HepG2 (cell line): ENCODE measurements at regions not wholly inside any gene's neighbourhood (a gene's known extent, or its start where the extent isn't known, plus 50 kb on each side); places are given as distances from the start of the nearest gene placed in this dataset.
A peak's percentile ranks its signal among the peaks of the same experiment; 100 is the strongest.

Experiments
- ATAC-seq: fragments of 200-7000 bp; cut with Tn5 transposase; 3 replicates; pipeline ENCODE4 v1.9.1; 2020; ENCODE audit warnings: mild to moderate bottlenecking, moderate library complexity
- BruUV-seq: library from RNA; stranded (reverse); fragments of 400-500 nt; replicated peaks from 2 replicates; lab custom pipeline; 2021; lab: Mats Ljungman, UMichigan
- CTCF ChIA-PET: fragments of 300-600 bp; formaldehyde crosslinking; extraction: SDS; loops from one replicate; lab custom pipeline; 2021; ENCODE audit warnings: low total read pairs, inconsistent platforms, low intra/inter-chr PET ratio; lab: Yijun Ruan, JAX
- POLR2A ChIA-PET: fragments of 350-600 bp; sonication (Branson Sonifier 250); formaldehyde crosslinking; loops from one replicate; lab custom pipeline; 2020; ENCODE audit warnings: antibody characterized with exemption, inconsistent platforms; lab: Yijun Ruan, JAX
- DNase-seq: peaks from one replicate; pipeline ENCODE4 v3.0.0-alpha.2; 2015; ENCODE audit warnings: low spot score
- FAIRE-seq: peaks from 3 replicates; lab custom pipeline; 2011; peaks lifted over from hg19 to GRCh38; lab: Jason Lieb, UNC
- H2AFZ ChIP-seq: one replicate; pipeline ENCODE4 v1.6.1; 2011; ENCODE audit warnings: low read length, inconsistent platforms
- H3K27ac ChIP-seq: fragments of 300-600 bp; 3 replicates; pipeline ENCODE4 v1.8.0; 2011; ENCODE audit warnings: mixed run types, mild to moderate bottlenecking, mixed read lengths, low read length, inconsistent platforms; ENCODE audit not compliant: insufficient read depth; ENCODE audit errors: extremely low read length
- H3K27me3 ChIP-seq, 2 experiments: fragments of 200-600 bp in 1 of 2; 2 replicates in 1 of 2; 3 replicates in 1 of 2; pipeline versions ENCODE4 v1.6.0 to v1.8.0; 2011; ENCODE audit warnings: low read length in 2 of 2, mild to moderate bottlenecking in 2 of 2, moderate library complexity in 2 of 2, inconsistent platforms in 1 of 2; ENCODE audit not compliant: insufficient read depth in 2 of 2, control insufficient read depth in 1 of 2
- H3K36me3 ChIP-seq, 2 experiments: fragments of 200-600 bp in 1 of 2; replicated peaks in 1 of 2; 2 replicates in 1 of 2; 3 replicates in 1 of 2; pipeline versions ENCODE4 v1.5.1 to v1.8.0; 2011; ENCODE audit warnings: low read length in 2 of 2, inconsistent platforms in 1 of 2; ENCODE audit not compliant: insufficient read depth in 2 of 2, control insufficient read depth in 1 of 2
- H3K4me1 ChIP-seq: 2 replicates; pipeline ENCODE4 v1.5.1; 2012; ENCODE audit warnings: low read length, inconsistent platforms; ENCODE audit not compliant: insufficient read depth
- H3K4me2 ChIP-seq: 2 replicates; pipeline ENCODE4 v1.6.0; 2011; ENCODE audit warnings: low read depth, low read length, inconsistent platforms
- H3K4me3 ChIP-seq, 3 experiments: fragments of 200-600 bp in 1 of 3; sonication (generic), shearing (Covaris generic) in 1 of 3; replicated peaks in 1 of 3; 2 replicates each; pipeline ENCODE4 v1.5.1; 2011 to 2016; ENCODE audit warnings: low read length in 3 of 3, inconsistent platforms in 2 of 3, low read depth in 2 of 3, mild to moderate bottlenecking in 2 of 3, control low read depth in 1 of 3, mixed read lengths in 1 of 3; ENCODE audit not compliant: insufficient read depth in 1 of 3
- H3K79me2 ChIP-seq: one replicate; pipeline ENCODE4 v1.6.1; 2011; ENCODE audit warnings: low read length, inconsistent platforms; ENCODE audit not compliant: insufficient read depth
- H3K9ac ChIP-seq: 2 replicates; pipeline ENCODE4 v1.6.0; 2011; ENCODE audit warnings: mild to moderate bottlenecking, low read depth, low read length, inconsistent platforms; ENCODE audit not compliant: insufficient read depth
- H3K9me3 ChIP-seq: 2 replicates; pipeline ENCODE4 v1.5.1; 2012; ENCODE audit warnings: mild to moderate bottlenecking, low read length
- H4K20me1 ChIP-seq: 2 replicates; pipeline ENCODE4 v1.6.0; 2011; ENCODE audit warnings: inconsistent platforms, mild to moderate bottlenecking, low read length, moderate library complexity; ENCODE audit not compliant: insufficient read depth
- CEBPB ChIP-seq: IDR thresholded peaks from 2 replicates; pipeline ENCODE4 v1.6.1; 2011; ENCODE audit warnings: low read depth, low read length, improper control_type of control experiment, borderline replicate concordance
- FOXJ3 ChIP-seq: sonication (generic); formaldehyde crosslinking; IDR thresholded peaks from 2 replicates; pipeline ENCODE4 v1.4.0; 2020; ENCODE audit warnings: missing genetic modification reagents, mild to moderate bottlenecking, borderline replicate concordance
- IKZF4 ChIP-seq: sonication (generic); formaldehyde crosslinking; IDR thresholded peaks from 2 replicates; pipeline ENCODE4 v1.5.1; 2020; ENCODE audit warnings: borderline replicate concordance, mild to moderate bottlenecking, low read depth, missing genetic modification reagents; ENCODE audit errors: not compliant biosample characterization
- MYC ChIP-seq: sonication (generic); formaldehyde crosslinking; IDR thresholded peaks from 2 replicates; pipeline ENCODE4 v1.9.0; 2021; ENCODE audit warnings: missing genetic modification reagents, borderline replicate concordance
- REST ChIP-seq, 2 experiments: IDR thresholded peaks; 2 replicates each; pipeline ENCODE4 v1.6.1; 2011 to 2012; ENCODE audit warnings: low read length in 2 of 2, borderline replicate concordance in 1 of 2, low read depth in 1 of 2, mild to moderate bottlenecking in 1 of 2, moderate library complexity in 1 of 2
- THAP9 ChIP-seq: sonication (generic); formaldehyde crosslinking; IDR thresholded peaks from 2 replicates; pipeline ENCODE4; 2020; ENCODE audit warnings: missing genetic modification reagents, mild to moderate bottlenecking, borderline replicate concordance
- ZFP41 ChIP-seq: sonication (generic); formaldehyde crosslinking; IDR thresholded peaks from 2 replicates; pipeline ENCODE4 v1.4.0; 2020; ENCODE audit warnings: mild to moderate bottlenecking, missing genetic modification reagents, borderline replicate concordance
- ZKSCAN1 ChIP-seq: fragments of 150-350 bp; IDR thresholded peaks from 2 replicates; pipeline ENCODE4 v1.6.1; 2014; ENCODE audit warnings: low read length
- ZNF546 ChIP-seq: sonication (generic); formaldehyde crosslinking; conservative IDR thresholded peaks from 2 replicates; pipeline ENCODE4 v1.8.1; 2023; ENCODE audit warnings: mild to moderate bottlenecking, missing genetic modification reagents
- ZNF883 ChIP-seq: sonication (generic); formaldehyde crosslinking; IDR thresholded peaks from 2 replicates; pipeline ENCODE4 v1.5.1; 2020; ENCODE audit warnings: mild to moderate bottlenecking, missing genetic modification reagents; ENCODE audit errors: not compliant biosample characterization
- WGBS: methylation state at CpG from one replicate; pipeline ENCODE4 v1.1.6; 2017; ENCODE audit warnings: low lambda C conversion rate; 5-methylcytosine and 5-hydroxymethylcytosine counted together
- in situ Hi-C: cut with HindIII; loops from 2 replicates; pipeline ENCODE4 v1.10.0; 2017; ENCODE audit warnings: low pct_unique_long_range_greater_than_20kb; ENCODE audit not compliant: extremely low pct_ligation_motif_present
- intact Hi-C: fragments of 100-400 bp; cut with micrococcal nuclease; formaldehyde crosslinking; loops from one replicate; pipeline ENCODE4 v1.10.0; 2022; ENCODE audit not compliant: unreplicated experiment
- TF ChIP-seq, protein P1 (sequence below): IDR thresholded peaks from 2 replicates; pipeline ENCODE4 v1.6.1; 2016; ENCODE audit warnings: control low read depth

DNA sequence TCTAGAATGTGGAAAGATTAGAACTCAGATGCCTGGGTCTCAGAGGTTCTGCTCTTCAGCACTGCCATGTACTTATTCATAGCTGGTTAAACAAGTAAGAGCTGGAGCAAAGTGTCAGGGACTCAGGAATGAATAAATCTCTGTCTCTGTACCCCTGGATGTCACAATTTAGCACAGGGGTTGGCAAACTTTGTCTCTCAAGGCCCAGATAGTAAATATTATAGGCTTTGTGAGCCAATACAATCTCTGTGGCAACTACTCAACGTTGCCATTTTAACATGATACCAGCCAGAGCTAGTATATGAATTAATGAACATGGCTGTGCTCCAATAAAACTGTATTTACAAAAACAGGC, 220.3 kb upstream of the MON1B start:
- intact Hi-C loops: no loop called here
- Histone ChIP-seq H3K27ac (no peak overlapping the region), H3K4me1 (no peaks in the 10 kb centered on the region), H3K4me3 (no peak overlapping the region), H3K27me3 (no peaks in the 10 kb centered on the region), H3K36me3 (no peaks in the 10 kb centered on the region), H2AFZ (no peak overlapping the region), H4K20me1 (no peaks in the 10 kb centered on the region), H3K9ac (no peak overlapping the region), H3K79me2 (no peaks in the 10 kb centered on the region), H3K9me3 (no peaks in the 10 kb centered on the region), H3K4me2 (no peak overlapping the region)
- in situ Hi-C loops: no loop called here
- peak; percentile 72 for TF ChIP-seq CEBPB
- TF ChIP-seq ZNF546 (CRISPR knock-in tag): no peak
- TF ChIP-seq ZFP41 (CRISPR knock-in tag): no peak
- no peak for TF ChIP-seq IKZF4 (CRISPR knock-in tag)
- no peak for TF ChIP-seq MYC (CRISPR knock-in tag)
- TF ChIP-seq, protein P1, sequence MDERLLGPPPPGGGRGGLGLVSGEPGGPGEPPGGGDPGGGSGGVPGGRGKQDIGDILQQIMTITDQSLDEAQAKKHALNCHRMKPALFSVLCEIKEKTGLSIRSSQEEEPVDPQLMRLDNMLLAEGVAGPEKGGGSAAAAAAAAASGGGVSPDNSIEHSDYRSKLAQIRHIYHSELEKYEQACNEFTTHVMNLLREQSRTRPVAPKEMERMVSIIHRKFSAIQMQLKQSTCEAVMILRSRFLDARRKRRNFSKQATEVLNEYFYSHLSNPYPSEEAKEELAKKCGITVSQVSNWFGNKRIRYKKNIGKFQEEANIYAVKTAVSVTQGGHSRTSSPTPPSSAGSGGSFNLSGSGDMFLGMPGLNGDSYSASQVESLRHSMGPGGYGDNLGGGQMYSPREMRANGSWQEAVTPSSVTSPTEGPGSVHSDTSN (CRISPR knock-in tag): no peak
- peak; percentile 9 for DNase-seq
- CTCF ChIA-PET: no interaction called here
- POLR2A ChIA-PET: no interaction called here
- FAIRE-seq: no peak
- ATAC-seq: no peak
- 0% methylated on average over 1 of the region's 1 CpG for WGBS
- no TSS peak for BruUV-seq

DNA sequence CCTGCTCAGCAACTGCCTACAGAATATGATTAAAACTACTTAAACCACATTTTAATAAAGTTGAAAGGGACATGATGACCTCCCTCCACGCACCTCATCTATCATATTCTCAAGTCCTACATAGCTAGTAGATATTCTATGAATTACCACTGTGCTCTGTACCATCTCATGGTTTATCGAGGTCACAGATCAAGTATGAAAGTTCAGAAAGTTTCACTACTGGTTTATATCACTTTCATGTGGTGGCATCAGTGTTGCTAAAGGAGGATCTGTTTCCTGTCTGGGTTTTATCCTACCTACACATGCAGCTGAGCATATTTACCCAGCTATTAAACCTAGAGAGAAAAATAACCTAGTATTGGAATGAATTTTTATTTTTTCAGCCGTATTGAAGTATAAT, 214.9 kb upstream of the MON1B start:
- CTCF ChIA-PET: no interaction called here
- FAIRE-seq (no peak), DNase-seq (no peak), ATAC-seq (no peak)
- Histone ChIP-seq H3K27ac (no peak overlapping the region), H2AFZ (no peak overlapping the region), H3K4me2 (no peak overlapping the region), H3K4me1 (no peaks in the 10 kb centered on the region), H3K9ac (no peak overlapping the region), H3K27me3 (no peaks in the 10 kb centered on the region), H3K36me3 (no peaks in the 10 kb centered on the region), H4K20me1 (no peaks in the 10 kb centered on the region), H3K9me3 (peaks cover 9% of the 10 kb centered on the region), H3K4me3 (no peak overlapping the region), H3K79me2 (no peaks in the 10 kb centered on the region)
- no TSS peak for BruUV-seq
- intact Hi-C loops: no loop called here
- POLR2A ChIA-PET: no interaction called here
- 3% methylated on average over 3 of the region's 3 CpGs for WGBS
- in situ Hi-C loops: no loop called here
- TF ChIP-seq THAP9 (CRISPR knock-in tag) (no peak), ZNF883 (CRISPR knock-in tag) (no peak), ZKSCAN1 (no peak), FOXJ3 (CRISPR knock-in tag) (no peak), REST (IDR thresholded peaks at IDR 0.05; ENCODE audit: borderline replicate concordance in 1 of 2, low read depth in 1 of 2, low read length in 2 of 2) (no peak)
